ENCODE measurements at regions not wholly inside any gene's neighbourhood (a gene's known extent, or its start where the extent isn't known, plus 50 kb on each side); places are given as distances from the start of the nearest gene placed in this dataset.
A peak's percentile ranks its signal among the peaks of the same experiment; 100 is the strongest.

- Histone ChIP-seq H3K4me3 (no peak overlapping the region), H3K36me3 (no peaks in the 10 kb centered on the region), H3K27ac (peak overlapping the region; percentile 0 to 70 (median 17)), H3K9me3 (no peaks in the 10 kb centered on the region), H3K4me1 (peaks cover 0 to 11% (median 2%) of the 10 kb centered on the region in 4 donors), H3K27me3 (no peaks in the 10 kb centered on the region)
- 52 to 56% methylated on average over 11 to 12 of the region's 12 CpGs for WGBS, 2 donors
- ATAC-seq (ENCODE audit: low FRiP score in 2 of 2) (peak; percentile 20 to 25), DNase-seq (no peak)
- TF ChIP-seq CTCF (IDR thresholded peaks at IDR 0.05): no peak
- TF ChIP-seq EP300 (IDR thresholded peaks at IDR 0.05): no peak
- no peak for TF ChIP-seq POLR2A (IDR thresholded peaks at IDR 0.05)
- no peak for TF ChIP-seq POLR2AphosphoS5 (IDR thresholded peaks at IDR 0.05)
Measured at GRCh38 chr1:93740601-93741031, 59.0 kb upstream of the BCAR3 start.

- WGBS, 2 donors: 91 to 94% methylated on average over 3 of the region's 3 CpGs
- TF ChIP-seq POLR2A (IDR thresholded peaks at IDR 0.05) (no peak), EP300 (IDR thresholded peaks at IDR 0.05) (no peak), POLR2AphosphoS5 (IDR thresholded peaks at IDR 0.05) (no peak), CTCF (IDR thresholded peaks at IDR 0.05) (no peak)
- no peaks in the 10 kb centered on the region for H3K9me3 ChIP-seq
- H3K4me1 ChIP-seq: peaks cover 0 to 11% (median 2%) of the 10 kb centered on the region in 4 donors
- H3K27ac ChIP-seq: peak overlapping the region in 3 of 4 donors; percentile 0 to 70 (median 24)
- H3K36me3 ChIP-seq: no peaks in the 10 kb centered on the region
- H3K4me3 ChIP-seq: no peak overlapping the region
- ATAC-seq (ENCODE audit: low FRiP score in 2 of 2) (peak in 1 of 2 donors; percentile 39), DNase-seq (no peak)
- H3K27me3 ChIP-seq: no peaks in the 10 kb centered on the region
Measured at GRCh38 chr1:93740157-93740556, 58.5 kb upstream of the BCAR3 start.

GRCh38 chr1:93739472-93739871 is 57.8 kb upstream of the BCAR3 start:
- peaks cover 0 to 11% (median 2%) of the 10 kb centered on the region in 4 donors for H3K4me1 ChIP-seq
- ATAC-seq (ENCODE audit: low FRiP score in 2 of 2) (no peak), DNase-seq (no peak)
- H3K36me3 ChIP-seq: no peaks in the 10 kb centered on the region
- no peak for TF ChIP-seq POLR2AphosphoS5 (IDR thresholded peaks at IDR 0.05)
- no peaks in the 10 kb centered on the region for H3K27me3 ChIP-seq
- H3K9me3 ChIP-seq: no peaks in the 10 kb centered on the region
- no peak overlapping the region for H3K27ac ChIP-seq
- 96% methylated on average over 5 of the region's 5 CpGs for WGBS, 2 donors
- no peak overlapping the region for H3K4me3 ChIP-seq

GRCh38 chr1:93738926-93739325 is 57.3 kb upstream of the BCAR3 start:
- Histone ChIP-seq H3K4me1 (peaks cover 0 to 11% (median 2%) of the 10 kb centered on the region in 4 donors), H3K36me3 (no peaks in the 10 kb centered on the region), H3K27ac (no peak overlapping the region), H3K27me3 (no peaks in the 10 kb centered on the region), H3K9me3 (no peaks in the 10 kb centered on the region), H3K4me3 (no peak overlapping the region)
- DNase-seq (no peak), ATAC-seq (ENCODE audit: low FRiP score in 2 of 2) (no peak)
- TF ChIP-seq POLR2AphosphoS5 (IDR thresholded peaks at IDR 0.05) (no peak), EP300 (IDR thresholded peaks at IDR 0.05) (no peak), POLR2A (IDR thresholded peaks at IDR 0.05) (no peak), CTCF (IDR thresholded peaks at IDR 0.05) (no peak)
- WGBS, 2 donors: 70 to 76% methylated on average over 5 of the region's 5 CpGs

- Histone ChIP-seq H3K9me3 (no peaks in the 10 kb centered on the region), H3K36me3 (no peaks in the 10 kb centered on the region), H3K27ac (no peak overlapping the region), H3K4me3 (no peak overlapping the region), H3K4me1 (peaks cover 0 to 11% (median 2%) of the 10 kb centered on the region in 4 donors), H3K27me3 (no peaks in the 10 kb centered on the region)
- DNase-seq (peak in 1 of 2 donors; percentile 27), ATAC-seq (ENCODE audit: low FRiP score in 2 of 2) (peak in 1 of 2 donors; percentile 76)
- TF ChIP-seq POLR2A (IDR thresholded peaks at IDR 0.05): no peak
- no peak for TF ChIP-seq CTCF (IDR thresholded peaks at IDR 0.05)
- no peak for TF ChIP-seq EP300 (IDR thresholded peaks at IDR 0.05)
- TF ChIP-seq POLR2AphosphoS5 (IDR thresholded peaks at IDR 0.05): no peak
- WGBS, 2 donors: 88 to 95% methylated on average over 7 of the region's 7 CpGs
Measured at GRCh38 chr1:93738075-93738622, 56.5 kb upstream of the BCAR3 start.

Data from upper lobe of left lung (tissue), 6 donors.